ENCODE measurements at regions not wholly inside any gene's neighbourhood (a gene's known extent, or its start where the extent isn't known, plus 50 kb on each side); places are given as distances from the start of the nearest gene placed in this dataset.

- TF ChIP-seq CTCF (IDR thresholded peaks at IDR 0.05; ENCODE audit: extremely low read depth in 1 of 2, insufficient read depth in 1 of 2, low read depth in 1 of 2, low read length in 2 of 2) = no peak
- TF ChIP-seq POLR2A (IDR thresholded peaks at IDR 0.05; ENCODE audit: low read depth, low read length) = no peak
- TF ChIP-seq JUN (IDR thresholded peaks at IDR 0.05; ENCODE audit: borderline replicate concordance, insufficient read depth, insufficient read length, low read depth) = no peak
- TF ChIP-seq POLR2AphosphoS5 (IDR thresholded peaks at IDR 0.05; ENCODE audit: insufficient read depth, low read depth, low read length) = no peak
These were observed 601.3 kb upstream of the GHITM start for GRCh38 chr10:83538047-83538446.

All from endothelial cell of umbilical vein (primary cell).